ENCODE measurements at regions not wholly inside any gene's neighbourhood (a gene's known extent, or its start where the extent isn't known, plus 50 kb on each side); places are given as distances from the start of the nearest gene placed in this dataset.
A peak's percentile ranks its signal among the peaks of the same experiment; 100 is the strongest.
"Not testable (repeated sequence)": the region's sequence is repeated elsewhere in the genome, so short reads cannot be mapped to it uniquely, and the experiment has no call there.

DNA sequence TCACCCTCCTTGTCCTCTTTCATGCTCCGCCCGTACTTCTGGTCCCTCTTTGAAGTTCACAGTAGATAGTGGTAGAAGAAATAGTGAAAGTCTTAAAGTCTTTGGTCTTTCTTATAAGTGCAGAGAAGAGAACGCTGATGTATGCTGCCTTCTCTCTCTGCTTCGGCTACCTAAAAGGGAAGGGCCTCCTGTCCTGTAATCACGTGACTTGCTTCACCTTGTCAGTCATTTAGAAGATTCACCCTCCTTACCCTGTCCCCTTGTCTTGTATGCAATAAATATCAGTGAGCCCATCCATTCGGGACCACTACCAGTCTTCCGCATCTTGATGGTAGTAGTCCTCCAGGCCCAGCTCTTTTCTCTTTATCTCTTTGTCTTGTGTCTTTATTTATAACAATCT is 144.6 kb downstream of the ARL4C start:
- H3K27ac ChIP-seq = no peak overlapping the region
- no peak overlapping the region for H3K4me3 ChIP-seq

DNA sequence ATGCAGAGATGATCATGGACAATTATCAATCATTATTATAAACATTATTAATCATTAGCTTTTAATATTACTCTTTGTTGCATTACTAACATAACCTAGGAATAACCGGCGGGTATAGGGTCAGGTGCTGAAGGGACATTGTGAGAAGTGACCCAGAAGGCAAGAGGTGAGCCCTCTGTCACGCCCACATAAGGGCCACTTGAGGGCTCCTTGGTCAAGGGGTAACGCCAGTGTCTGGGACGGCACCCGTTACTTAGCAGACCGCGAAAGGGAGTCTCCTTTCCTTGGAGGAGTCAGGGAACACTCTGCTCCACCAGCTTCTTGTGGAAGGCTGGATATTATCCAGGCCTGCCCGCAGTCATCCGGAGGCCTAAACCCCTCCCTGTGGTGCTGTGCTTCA is 145.0 kb downstream of the ARL4C start:
- not testable (repeated sequence) for H3K27ac ChIP-seq, H3K4me3 ChIP-seq

DNA sequence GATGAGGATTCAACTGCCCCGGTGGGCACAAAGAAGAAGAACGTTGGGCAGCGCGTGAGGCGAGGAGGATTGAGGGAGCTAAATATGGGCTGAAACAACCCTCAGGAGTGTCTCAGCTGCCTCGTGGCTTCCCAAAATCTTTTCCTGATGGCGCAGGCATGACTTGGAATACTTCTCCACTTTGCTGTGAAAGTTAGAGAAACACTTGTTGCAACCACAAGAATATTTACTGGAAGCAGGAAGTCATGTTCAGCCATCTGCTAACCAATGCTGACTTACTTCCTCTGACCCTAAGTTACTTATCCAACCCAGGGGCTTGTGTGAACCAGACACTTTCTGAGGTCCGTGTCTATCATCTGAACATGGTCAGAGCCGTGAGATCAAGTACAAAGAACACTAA is 148.8 kb downstream of the ARL4C start:
- Histone ChIP-seq H3K4me3 (no peak overlapping the region), H3K27ac (peak overlapping the region in 11 of 21 experiments; percentile 5 to 69 (median 50))

DNA sequence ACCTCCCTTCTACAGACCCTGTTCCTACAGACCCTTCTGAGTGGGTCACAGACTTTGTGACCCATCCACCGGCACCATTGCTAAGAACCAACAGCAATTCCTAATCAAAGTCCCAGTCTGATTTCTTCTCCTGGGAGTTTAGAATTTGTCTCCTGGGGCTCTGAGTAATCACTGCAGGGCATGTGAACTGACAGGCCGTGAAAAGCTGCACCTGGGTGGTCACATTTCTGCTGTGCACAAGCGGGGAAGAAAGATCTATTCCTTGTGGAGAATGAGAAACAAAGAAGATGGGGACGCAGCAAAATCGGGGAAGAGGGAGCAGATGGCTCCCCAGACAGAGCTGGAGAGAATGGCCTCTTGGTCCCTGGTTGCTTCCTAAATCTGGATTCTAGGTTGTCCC is 151.0 kb downstream of the ARL4C start:
- H3K27ac ChIP-seq = peak overlapping the region in 1 of 21 experiments; percentile 60
- no peak overlapping the region for H3K4me3 ChIP-seq

DNA sequence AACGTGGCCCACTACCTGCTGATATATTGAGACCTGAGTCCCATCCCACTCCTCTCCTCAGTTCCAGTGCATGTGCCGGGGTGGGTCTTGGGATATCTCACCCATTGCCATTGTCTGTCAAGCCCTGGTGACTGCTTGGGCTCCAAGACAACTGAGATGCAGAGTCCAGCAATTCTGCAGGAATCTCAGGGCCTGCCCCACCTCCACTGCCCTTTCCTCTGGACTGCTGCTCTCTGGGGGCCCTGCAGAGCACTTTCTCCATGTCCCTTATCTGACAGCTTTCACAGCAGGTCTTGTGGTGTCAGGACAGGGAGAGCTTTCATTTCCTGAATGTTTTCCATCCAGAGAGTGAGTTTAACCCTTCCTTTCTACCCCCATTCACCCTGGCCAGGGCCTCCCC is 152.9 kb downstream of the ARL4C start:
- H3K4me3 ChIP-seq = no peak overlapping the region
- no peak overlapping the region for H3K27ac ChIP-seq

DNA sequence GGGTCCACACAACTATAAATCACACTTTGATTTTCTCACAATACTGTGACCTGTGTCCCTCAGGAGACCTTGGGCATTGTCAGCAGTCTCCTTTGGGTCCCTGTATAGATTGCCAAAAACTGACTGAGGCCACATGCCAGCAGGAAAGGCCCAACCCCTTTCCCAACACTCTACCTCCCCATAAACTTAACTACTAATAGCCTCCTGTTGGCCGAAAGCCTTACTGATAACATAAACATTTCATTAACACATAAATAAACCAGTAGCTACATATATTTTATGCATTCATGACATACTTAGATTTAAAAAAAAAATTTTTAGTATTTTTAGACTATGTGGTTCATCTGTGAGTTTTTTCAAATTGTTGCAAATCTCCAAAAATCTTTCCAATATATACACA is 153.5 kb downstream of the ARL4C start:
- no peak overlapping the region for H3K27ac ChIP-seq
- H3K4me3 ChIP-seq = no peak overlapping the region

DNA sequence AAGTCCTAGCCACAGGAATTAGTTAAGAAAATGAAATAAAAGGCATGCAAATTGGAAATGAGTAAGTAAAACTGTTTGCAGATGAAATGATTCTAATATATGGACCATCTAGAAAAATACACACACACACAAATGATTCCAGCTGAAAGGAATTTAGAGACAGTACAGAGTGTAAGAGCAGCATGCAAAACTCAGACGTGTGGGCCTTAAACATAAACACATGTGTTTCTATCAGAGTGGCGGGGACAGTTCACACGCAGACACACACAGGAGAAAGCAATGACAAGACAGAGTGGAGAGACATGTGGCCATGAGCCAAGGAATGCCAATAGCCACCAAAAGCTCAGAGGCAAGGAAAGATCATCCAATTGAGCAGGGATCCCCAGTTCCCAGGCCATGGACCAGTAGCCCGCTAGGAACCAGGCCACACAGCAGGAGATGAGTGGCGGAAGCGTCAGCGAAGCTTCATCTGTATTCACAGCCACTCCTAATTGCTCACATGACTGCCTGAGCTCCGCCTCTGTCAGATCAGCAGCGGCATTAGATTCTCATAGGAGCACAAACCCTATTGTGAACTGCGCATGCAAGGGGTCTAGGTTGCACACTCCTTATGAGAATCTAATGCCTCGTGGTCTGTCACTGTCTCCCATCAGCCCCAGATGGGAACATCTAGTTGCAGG is 155.4 kb downstream of the ARL4C start:
- peak overlapping the region in 3 of 21 experiments; percentile 3 to 33 (median 22) for H3K27ac ChIP-seq
- no peak overlapping the region for H3K4me3 ChIP-seq

DNA sequence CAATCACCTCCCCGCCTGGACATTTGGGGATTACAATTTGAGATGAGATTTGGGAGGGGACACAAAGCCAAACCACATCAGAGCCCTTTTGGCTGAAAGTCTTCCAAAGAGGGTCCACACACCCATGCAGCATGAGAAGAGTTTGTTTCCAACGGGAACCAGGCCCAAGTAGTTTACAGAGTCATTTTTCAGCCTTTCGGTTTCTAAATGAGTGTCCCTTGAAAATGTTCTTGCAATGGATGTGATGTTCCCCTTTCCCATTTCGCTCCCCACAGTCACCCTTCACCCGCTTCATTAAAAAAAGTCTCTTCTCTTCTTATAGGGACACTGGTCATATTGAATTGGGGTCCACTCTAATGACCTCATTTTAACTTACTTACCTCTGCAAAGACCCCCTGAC is 157.4 kb downstream of the ARL4C start:
- H3K27ac ChIP-seq = peak overlapping the region in 2 of 21 experiments; percentile 14 to 30
- H3K4me3 ChIP-seq = no peak overlapping the region

DNA sequence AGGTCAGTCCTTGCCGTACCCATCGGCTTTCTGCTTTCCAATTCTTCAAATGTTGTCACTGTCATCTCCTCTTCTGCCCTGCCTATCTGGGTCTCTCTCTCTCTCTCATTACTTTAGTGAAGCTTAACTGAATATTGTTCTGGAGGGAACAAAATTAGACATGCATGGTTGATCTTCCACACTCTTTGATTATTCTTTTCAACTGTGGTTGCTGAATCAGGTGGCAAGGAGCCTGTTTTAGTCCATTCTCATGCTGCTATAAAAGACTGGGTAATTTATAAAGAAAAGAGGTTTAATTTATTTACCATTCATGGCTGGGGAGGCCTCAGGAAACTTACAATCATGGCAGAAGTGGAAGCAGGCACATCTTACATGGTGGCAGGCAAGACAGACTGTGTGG is 157.9 kb downstream of the ARL4C start:
- no peak overlapping the region for H3K4me3 ChIP-seq
- H3K27ac ChIP-seq = peak overlapping the region in 4 of 21 experiments; percentile 1 to 35 (median 22)

DNA sequence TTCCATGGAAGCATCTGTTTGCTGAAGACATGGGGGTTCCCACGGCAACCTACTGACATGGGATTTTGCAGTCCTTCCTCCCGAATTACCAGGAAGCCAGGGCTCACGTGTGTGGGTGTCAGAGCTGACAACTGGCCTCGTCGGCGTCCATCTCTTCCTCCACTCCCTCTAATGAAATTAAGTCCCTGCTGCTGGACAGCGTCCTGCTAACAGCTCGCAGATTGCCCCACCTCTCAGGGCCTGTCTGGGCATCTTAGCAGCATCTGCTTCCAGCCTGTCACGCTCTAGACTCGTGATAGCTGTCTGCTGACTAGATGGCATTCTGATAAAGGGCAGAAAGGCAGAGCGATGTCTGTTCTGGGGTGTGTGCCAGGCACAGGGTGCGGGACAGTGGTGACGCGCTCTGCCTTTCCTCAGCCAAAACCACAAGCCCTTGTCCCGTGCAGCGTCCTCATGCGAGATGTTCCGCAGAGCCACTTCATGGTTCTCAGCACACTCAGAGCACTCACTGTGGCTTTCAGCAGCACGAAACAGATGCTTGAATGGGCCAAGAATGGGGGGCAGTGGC is 161.1 kb downstream of the ARL4C start:
- H3K4me3 ChIP-seq = no peak overlapping the region
- peak overlapping the region in 17 of 21 experiments; percentile 3 to 83 (median 56) for H3K27ac ChIP-seq

DNA sequence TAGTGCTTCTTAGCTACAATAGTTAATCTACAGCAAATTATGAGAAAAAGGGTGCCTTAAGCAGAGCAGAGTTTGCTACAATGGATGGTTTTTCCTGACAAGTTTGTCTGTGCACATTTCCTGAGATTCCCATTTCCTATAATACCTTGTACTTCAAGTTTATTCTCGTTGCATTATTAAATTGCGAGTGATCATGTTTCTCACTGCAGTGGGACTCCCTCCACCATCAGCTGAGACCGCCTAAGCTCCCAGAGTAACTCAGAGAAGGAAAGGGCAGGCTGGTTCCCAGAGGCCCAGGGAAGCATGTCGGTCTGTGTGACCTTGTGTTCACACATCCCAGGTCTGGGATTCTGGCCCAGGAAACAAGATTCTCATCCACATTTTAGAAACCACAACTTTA is 162.1 kb downstream of the ARL4C start:
- Histone ChIP-seq H3K4me3 (no peak overlapping the region), H3K27ac (peak overlapping the region in 14 of 21 experiments; percentile 12 to 83 (median 60))

DNA sequence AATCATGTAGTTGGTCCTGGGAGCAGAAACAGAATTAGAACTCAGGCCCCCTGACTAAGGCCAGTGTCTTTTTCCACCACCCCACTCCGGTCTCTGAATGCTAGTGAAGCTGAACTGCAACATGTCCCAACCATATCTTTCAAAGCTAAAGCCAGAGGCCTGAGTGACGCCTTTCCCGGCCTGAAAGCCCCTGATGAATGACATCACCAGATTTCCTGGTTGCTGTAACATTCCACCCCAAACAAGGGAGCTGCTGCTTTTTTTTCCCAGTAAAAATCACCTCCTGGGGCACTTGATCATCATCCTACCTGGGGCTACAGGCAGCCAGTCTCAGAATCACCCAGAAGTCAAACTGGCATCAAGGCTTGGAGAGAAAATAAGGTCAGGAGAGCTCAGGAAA is 162.7 kb downstream of the ARL4C start:
- H3K4me3 ChIP-seq = no peak overlapping the region
- peak overlapping the region in 11 of 21 experiments; percentile 12 to 83 (median 62) for H3K27ac ChIP-seq

DNA sequence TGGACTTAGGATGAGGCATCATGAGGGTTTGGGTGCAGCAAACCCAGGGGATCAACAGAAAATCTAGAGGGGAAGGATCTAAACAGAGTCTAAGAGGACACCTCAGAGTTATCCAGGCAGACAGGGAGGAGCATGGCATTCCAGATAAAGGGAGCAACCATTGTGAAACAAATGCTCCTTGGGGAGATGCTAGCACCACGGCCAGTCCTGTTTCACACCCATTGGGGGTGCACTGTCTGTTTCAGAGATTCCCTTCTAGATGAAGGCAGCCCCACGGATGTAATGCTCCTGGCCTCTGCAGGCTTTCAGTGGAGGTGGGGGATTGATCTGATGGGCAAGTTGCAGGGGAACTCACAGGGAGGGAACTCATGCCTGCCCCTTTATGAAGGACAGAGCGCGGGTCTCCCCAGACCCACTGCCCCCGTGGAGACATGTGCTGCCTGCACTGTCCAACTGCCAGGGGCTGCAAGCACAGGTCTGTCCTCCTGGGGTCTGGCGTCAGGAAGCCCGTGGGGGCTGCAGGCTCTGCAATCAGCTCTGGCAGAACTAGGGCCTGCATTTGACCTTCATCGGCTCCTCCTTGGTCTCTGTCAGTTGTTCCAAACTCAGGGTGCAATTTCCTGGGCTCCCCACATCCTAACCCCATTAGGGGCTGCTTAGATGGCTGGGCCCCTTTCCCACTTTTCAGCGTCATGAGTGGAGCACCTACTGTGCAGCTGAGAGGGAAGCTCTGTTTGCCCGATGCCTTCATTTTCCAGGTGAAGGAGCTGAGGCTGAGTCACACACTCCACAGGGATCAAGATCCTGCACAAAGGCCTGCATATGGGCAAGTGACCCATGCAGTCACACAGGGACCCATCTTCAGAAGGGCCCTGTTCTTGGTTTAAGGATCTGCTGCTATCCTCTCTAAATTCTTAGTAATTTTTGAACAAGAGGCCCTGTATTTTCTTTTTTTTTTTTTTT is 163.4 kb downstream of the ARL4C start:
- H3K27ac ChIP-seq = peak overlapping the region in 5 of 21 experiments; percentile 51 to 83 (median 80)
- H3K4me3 ChIP-seq = no peak overlapping the region

DNA sequence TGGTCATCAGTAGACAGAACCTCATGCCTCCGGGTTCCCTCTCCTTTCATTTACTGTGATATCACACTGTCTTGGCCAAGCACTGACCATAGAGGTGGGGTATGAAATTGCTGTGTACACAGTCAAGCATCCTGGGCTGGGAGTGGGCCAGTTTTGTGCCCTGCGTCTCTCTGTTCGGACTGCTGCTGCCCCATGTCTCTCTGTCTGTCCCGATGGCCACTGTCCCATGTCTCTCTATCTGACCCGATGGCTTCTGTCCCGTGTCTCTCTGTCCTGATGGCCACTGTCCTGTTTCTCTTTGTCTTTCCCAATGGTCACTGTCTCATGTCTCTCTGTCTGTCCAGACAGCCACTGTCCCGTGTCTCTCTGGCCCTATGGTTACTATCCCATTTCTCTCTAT is 164.9 kb downstream of the ARL4C start:
- no peak overlapping the region for H3K27ac ChIP-seq
- H3K4me3 ChIP-seq = no peak overlapping the region

DNA sequence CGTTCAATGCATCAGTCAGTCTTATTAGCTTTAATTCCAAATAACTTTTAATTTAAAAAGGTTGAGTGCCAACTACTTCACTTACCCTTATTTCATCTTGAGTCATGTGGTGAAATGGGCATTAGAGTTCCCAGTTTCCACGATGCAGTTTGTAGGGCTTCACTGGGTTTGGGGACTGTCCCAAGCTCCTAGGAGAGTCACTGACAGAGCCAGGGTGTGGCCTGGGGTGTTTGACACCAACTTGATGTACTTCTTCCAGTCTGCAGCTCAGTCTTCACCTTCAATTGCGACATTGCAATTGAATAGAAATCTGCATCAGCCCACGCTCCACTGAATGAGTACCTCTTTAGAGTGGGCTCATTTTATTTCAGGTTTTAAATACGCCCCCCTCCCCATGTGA is 165.3 kb downstream of the ARL4C start:
- Histone ChIP-seq H3K4me3 (no peak overlapping the region), H3K27ac (no peak overlapping the region)

DNA sequence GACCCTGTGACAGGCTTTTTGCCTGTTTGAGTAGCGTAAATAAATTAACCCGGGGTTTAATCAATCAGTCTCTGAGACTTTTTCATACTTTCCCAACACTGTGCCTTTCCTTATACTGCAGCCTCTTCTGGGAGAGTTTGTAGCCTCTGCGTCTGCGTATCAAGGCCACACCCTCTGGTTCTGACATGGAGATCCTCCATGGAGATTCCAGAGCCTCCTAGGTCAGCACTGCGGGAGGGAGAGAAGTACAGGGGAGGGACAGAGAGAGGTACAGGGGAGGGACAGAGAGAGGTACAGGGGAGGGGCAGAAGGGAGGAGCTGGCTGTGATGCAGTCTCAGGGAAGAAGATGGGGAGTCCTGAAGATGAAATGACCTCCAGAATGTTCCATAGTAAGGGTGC is 166.0 kb downstream of the ARL4C start:
- no peak overlapping the region for H3K4me3 ChIP-seq
- H3K27ac ChIP-seq = no peak overlapping the region

DNA sequence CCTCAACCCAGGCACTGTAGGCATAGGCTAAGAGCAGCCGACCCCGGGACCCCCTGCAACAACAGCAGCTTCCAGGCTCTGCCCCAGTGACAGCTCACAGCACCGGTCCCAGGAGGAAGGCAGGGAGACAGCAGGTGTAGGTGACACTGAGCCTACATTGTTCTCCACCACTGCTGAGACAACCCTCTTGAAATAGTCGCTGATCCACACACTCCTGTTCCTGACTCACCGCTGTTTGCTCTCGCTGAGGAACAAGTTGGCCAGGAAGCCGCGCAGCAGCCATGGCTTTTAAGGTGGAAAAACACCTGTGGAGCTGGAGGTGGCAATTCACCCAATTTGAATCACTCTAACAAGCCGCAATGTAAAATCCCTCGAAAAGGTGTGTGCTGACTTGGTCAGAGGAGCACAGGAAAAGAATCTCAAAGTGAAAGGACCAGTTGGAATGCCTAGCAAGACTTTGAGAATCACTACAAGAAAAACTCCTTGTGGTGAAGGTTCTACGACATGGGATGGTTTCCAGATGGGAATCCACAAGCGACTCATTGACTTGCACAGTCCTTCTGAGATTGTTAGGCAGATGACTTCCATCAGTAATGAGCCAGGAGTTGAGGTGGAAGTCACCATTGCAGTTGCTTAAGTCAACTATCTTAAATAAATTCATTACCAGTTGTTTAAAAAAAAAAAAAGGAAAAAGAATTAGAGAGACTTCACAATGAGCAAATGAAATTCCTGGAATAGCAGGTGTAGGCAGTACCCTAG is 167.5 kb downstream of the ARL4C start:
- Histone ChIP-seq H3K4me3 (no peak overlapping the region), H3K27ac (peak overlapping the region in 2 of 21 experiments; percentile 20 to 51)

DNA sequence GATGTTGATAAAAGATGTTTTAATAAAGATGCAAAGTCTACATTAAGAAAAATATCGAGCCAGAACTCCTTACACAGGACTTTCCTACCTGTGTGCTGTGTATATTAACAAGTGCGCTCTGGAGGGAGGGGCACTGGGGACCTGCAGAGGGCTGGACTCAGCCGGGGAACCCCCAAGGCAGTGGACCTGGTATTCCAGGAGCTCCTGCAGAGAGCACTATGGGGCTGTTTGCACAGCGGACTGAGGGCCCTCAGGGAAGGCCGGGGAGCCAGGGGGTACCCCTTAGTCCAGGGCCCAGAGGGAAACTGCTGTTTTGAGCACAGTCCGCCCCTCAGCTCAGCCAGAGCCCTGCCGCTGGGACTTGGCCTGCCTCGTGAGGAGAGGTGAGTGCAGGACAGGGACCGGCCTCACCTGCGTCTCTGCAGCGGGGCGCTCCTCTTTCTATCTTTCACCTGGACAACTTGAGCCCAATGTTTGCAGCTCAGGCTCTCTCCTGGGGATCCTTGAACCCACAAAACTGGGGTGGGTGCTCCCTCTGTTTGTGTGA is 168.4 kb downstream of the ARL4C start:
- Histone ChIP-seq H3K27ac (no peak overlapping the region), H3K4me3 (no peak overlapping the region)

DNA sequence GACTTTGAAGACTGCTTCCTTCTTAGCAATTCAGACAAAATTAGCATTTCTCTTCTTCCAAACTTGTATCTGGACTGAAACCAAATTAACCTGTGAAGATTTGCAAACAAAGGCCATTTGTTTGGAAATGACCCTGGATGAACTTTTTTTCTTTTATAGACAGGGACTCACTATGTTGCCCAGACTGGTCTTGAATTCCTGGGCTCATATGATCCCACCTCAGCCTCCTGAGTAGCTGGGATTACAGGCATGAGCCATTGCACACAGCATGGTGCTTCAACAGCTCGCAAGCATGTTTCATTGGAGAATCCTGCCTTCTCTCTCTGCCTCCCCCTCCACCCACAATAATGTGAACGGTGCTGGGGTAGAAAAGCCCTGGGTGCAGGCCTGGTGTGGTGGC is 170.2 kb downstream of the ARL4C start:
- no peak overlapping the region for H3K27ac ChIP-seq
- no peak overlapping the region for H3K4me3 ChIP-seq

DNA sequence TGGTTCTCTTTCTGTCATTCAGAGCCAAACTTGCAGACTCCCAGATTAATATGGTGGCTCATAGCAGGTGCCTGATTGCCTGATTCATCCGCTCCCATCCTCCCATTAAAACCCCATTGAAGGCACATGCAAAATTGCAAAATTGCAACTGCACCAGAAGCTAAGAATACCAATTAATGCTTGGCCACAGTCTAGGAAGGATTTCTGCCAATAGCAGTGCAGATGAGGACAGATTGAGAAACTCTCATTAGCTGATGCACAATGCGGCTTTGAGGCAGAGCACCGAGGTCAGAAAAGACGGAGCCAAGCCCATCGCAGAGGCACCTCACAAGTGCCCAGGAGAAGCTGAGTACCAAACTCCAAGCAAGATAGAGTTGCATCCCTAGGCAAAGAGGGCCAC is 172.8 kb downstream of the ARL4C start:
- peak overlapping the region in 1 of 21 experiments; percentile 3 for H3K27ac ChIP-seq
- H3K4me3 ChIP-seq = no peak overlapping the region

All from skin epidermis (tissue), 12 donors.